Midbrain (tissue), 1 donor: ENCODE measurements at regions not wholly inside any gene's neighbourhood (a gene's known extent, or its start where the extent isn't known, plus 50 kb on each side); places are given as distances from the start of the nearest gene placed in this dataset.

Experiments used
- DNase-seq: peaks from one replicate; lab custom pipeline; 2025; lab: John Stamatoyannopoulos, UW

GRCh38 chr3:187975561-187976364, 178.2 kb upstream of the LPP start:
- no peak for DNase-seq

- no peak for DNase-seq
Measured at GRCh38 chr3:187976365-187976900, 177.5 kb upstream of the LPP start.

GRCh38 chr3:187977659-187978058, 176.3 kb upstream of the LPP start:
- DNase-seq: no peak

- no peak for DNase-seq
Measured at GRCh38 chr3:187978433-187979011, 175.4 kb upstream of the LPP start.

GRCh38 chr3:187979564-187979963, 174.4 kb upstream of the LPP start:
- no peak for DNase-seq

- DNase-seq: no peak
Measured at GRCh38 chr3:187980861-187981260, 173.1 kb upstream of the LPP start.

GRCh38 chr3:187982142-187982541, 171.8 kb upstream of the LPP start:
- no peak for DNase-seq

GRCh38 chr3:187983484-187984124, 170.4 kb upstream of the LPP start:
- DNase-seq: no peak

- DNase-seq: no peak
Measured at GRCh38 chr3:187985647-187986046, 168.3 kb upstream of the LPP start.

- no peak for DNase-seq
Measured at GRCh38 chr3:187986514-187986934, 167.4 kb upstream of the LPP start.

GRCh38 chr3:187987187-187987586, 166.8 kb upstream of the LPP start:
- no peak for DNase-seq

GRCh38 chr3:187987924-187988323, 166.0 kb upstream of the LPP start:
- no peak for DNase-seq

- DNase-seq: peak; percentile 25
Measured at GRCh38 chr3:187989575-187990153, 164.3 kb upstream of the LPP start.

GRCh38 chr3:187992609-187993008, 161.3 kb upstream of the LPP start:
- DNase-seq: no peak

GRCh38 chr3:187994221-187995042, 159.5 kb upstream of the LPP start:
- DNase-seq: no peak

GRCh38 chr3:187995043-187995400, 158.9 kb upstream of the LPP start:
- DNase-seq: no peak

GRCh38 chr3:187995667-187996066, 158.3 kb upstream of the LPP start:
- no peak for DNase-seq

GRCh38 chr3:187996609-187997008, 157.3 kb upstream of the LPP start:
- no peak for DNase-seq

- DNase-seq: no peak
Measured at GRCh38 chr3:187997490-187997889, 156.5 kb upstream of the LPP start.

- no peak for DNase-seq
Measured at GRCh38 chr3:187997946-187998561, 155.9 kb upstream of the LPP start.

- no peak for DNase-seq
Measured at GRCh38 chr3:187998611-187999010, 155.3 kb upstream of the LPP start.
